ENCODE measurements at regions not wholly inside any gene's neighbourhood (a gene's known extent, or its start where the extent isn't known, plus 50 kb on each side); places are given as distances from the start of the nearest gene placed in this dataset.
A peak's percentile ranks its signal among the peaks of the same experiment; 100 is the strongest.
"Not testable (repeated sequence)": the region's sequence is repeated elsewhere in the genome, so short reads cannot be mapped to it uniquely, and the experiment has no call there.

- DNase-seq = no peak
Measured at GRCh38 chr6:8180327-8181159, 78.2 kb upstream of the EEF1E1 start.

DNA sequence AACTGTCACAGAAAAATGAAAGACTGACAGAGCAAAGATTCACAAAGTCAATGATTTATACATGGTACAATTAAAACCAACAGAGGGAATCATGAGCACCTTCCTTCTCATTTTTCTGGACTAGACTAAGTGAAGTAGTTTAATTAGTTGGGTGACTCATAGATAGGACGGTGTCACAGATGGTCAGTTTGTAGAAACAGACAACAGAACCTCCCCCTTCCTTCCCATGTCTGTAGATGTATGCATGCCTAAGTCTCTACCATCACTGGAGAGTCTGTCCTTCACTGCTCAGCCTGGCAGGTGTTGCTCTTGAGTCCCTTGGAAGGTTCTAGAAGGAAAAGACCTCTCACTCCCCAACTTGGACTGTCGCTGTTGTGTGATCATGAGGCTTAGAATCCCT lies 75.4 kb upstream of the EEF1E1 start:
- DNase-seq = no peak

DNA sequence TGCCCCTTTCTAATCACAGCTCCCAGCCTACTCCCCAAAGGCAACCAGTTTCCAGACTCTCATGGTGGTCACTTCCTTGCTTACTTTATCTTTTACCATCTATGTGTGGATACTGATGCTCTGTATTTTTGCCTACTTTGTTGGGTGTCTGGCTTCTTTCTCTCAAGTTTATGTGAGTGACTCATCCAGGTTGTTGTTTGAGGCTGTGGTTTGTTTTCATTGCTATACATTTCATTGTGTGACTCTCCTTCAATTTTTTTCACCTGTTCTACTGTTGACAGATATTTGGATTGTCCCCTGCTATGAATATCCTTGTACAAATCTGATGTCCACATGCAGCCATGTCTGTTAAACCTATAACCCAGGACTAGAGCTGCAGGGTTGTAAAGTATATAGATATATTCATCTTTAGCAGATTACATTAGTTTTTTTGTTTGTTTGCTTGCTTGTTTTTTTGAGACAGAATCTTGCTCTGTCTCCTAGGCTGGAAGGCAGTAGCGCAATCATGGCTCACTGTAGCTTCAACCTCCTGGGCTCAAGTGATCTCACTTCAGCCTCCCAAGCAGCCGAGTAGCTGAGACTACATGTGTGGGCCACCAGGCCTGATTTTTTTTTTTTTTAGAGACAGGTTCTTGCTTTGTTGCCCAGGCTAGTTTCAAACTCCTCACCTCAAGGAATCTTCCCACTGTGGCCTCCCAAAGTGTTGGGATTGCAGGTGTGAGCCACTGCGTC lies 72.9 kb upstream of the EEF1E1 start:
- no peak for DNase-seq

GRCh38 chr6:8174571-8174970 lies 72.2 kb upstream of the EEF1E1 start:
- DNase-seq = peak in 6 of 56 donors; percentile 6 to 35 (median 24)

- DNase-seq = no peak
Measured at GRCh38 chr6:8172530-8172929, 70.2 kb upstream of the EEF1E1 start.

- DNase-seq = no peak
Measured at GRCh38 chr6:8170754-8171153, 68.4 kb upstream of the EEF1E1 start.

DNA sequence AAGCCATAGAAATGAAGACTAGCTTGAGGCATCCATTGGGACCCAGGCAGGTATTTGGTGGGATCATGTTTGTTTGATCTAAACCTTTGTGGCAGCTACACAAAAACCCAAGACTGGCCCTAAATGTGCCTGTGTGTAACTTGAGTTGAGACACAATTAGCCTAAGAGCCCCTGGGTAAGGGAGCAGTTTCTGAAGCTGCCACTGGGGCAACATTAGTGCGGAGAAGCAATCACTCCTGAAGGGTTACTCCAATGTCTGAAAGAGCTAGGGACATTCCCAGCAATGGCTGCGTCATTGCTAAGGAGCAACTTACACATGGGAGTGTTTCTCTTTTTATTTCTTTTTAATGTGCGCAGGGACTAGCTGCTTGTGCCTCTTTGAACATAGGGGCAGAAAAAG lies 67.9 kb upstream of the EEF1E1 start:
- DNase-seq = no peak

DNA sequence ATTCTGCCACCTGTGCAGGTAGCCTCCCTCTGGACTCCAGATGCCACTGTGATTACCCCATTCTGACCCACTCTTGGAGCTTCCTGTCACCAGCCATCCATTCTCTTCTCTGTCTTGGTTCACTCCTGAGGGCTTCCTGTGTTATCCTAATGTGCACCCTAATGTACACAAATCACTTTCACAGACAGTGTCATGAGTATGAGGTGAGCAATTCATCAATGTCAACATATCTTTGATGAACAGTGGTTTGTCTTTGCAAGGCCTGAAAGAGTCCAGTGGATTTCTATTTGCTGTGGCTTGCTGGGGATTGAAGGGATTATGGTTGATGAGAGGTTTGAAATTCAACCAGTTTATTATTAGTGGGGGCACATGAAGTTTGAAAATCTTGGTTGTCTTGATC lies 63.8 kb upstream of the EEF1E1 start:
- DNase-seq = no peak

GRCh38 chr6:8165008-8165407 lies 62.7 kb upstream of the EEF1E1 start:
- DNase-seq = not testable (repeated sequence)

DNA sequence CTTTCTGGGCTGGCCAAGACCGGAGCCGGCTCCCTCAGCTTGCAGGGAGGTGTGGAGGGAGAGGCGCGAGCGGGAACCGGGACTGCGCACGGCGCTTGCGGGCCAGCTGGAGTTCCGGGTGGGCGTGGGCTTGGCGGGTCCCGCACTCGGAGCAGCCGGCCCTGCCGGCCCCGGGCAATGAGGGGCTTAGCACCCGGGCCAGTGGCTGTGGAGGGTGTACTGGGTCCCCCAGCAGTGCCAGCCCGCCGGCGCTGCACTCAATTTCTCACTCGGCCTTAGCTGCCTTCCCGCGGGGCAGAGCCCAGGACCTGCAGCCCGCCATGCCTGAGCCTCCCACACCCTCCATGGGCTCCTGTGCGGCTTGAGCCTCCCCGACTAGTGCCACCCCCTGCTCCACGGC lies 61.9 kb upstream of the EEF1E1 start:
- DNase-seq = not testable (repeated sequence)

DNA sequence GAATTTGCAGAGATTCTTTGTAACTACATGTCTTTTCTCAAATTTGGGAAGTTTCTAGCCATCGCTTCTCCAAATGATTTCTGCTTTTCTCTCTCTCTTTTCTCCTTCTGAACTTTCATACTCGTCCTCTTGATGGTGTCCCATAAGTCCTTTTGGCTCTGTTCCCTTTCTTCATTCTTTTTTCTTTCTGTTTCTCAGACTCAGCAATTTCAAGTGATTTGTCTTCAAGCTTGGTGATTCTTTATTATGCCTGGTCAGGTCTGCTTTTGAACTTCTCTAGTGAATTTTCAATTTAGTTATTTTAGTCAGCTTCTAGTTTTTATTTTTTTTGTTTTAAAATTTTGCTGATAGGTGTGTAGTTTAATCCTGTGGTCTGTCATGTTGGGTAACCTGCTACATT lies 57.6 kb upstream of the EEF1E1 start:
- DNase-seq = no peak

DNA sequence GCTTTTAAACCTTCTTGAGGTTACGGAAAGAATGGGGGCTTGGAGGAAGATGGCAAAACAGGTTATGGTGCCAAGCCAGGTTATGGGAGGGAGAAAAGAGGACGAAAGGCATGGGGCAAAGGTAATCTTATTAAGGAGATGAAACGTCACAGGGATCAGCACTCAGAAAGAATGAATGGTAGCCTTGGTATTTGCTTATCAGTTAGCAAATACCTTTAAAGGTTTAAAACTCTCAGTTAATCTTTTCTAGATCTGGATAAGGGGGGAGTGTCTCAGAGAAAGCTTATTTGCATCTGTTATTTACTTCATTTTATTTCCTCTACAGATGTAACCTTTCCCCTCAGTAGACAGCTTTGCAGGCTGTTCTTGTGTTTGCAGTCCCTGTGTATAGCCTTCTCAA lies 55.5 kb upstream of the EEF1E1 start:
- no peak for DNase-seq

DNA sequence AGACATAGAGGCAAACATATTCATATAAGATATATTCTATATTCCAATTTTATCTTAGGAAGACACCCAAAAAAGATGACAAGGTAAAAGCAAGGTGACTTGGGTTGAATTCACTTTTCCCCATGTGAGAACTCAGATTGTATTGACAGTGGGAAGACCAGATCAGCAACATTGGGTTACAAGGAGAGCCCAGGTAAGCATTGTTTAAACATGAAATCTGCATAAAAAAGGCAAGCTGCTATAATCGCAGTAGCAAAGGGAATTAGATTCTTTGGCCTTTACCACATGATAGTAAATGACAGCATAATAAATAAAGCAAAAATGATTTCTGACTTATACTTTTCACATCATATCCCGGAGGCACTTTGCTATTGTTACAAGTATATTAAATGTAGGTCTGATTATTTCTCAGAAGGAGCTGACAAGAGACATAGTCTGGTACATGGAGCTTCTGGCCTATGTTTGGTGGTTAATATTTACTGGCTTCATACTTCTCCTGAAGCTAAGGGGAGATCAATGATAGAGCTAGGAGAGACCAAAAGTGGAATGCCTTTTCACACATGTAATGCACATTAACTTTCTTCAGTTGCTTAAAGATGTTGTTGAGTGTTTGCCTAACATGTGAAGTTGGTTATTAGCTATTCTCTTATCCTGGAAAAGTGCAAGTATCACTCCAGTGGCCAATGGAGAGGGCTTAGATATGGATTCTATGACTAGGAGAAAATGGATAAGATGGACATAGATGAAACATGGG lies 53.1 kb upstream of the EEF1E1 start:
- DNase-seq = no peak
